Hepatocyte (in vitro differentiated cells): ENCODE measurements at regions not wholly inside any gene's neighbourhood (a gene's known extent, or its start where the extent isn't known, plus 50 kb on each side); places are given as distances from the start of the nearest gene placed in this dataset.

Source experiments
- EZH2 ChIP-seq: fragments of 200-600 bp; sonication (generic); IDR thresholded peaks from 2 replicates; pipeline ENCODE4 v1.6.1; 2016; ENCODE audit warnings: antibody characterized with exemption, mild to moderate bottlenecking, borderline replicate concordance
- EZH2phosphoT487 ChIP-seq: fragments of 200-600 bp; sonication (generic); IDR thresholded peaks from one replicate; pipeline ENCODE4 v1.6.1; 2018; ENCODE audit warnings: antibody characterized with exemption, mild to moderate bottlenecking, low read depth, moderate library complexity; ENCODE audit not compliant: unreplicated experiment, severe bottlenecking

DNA sequence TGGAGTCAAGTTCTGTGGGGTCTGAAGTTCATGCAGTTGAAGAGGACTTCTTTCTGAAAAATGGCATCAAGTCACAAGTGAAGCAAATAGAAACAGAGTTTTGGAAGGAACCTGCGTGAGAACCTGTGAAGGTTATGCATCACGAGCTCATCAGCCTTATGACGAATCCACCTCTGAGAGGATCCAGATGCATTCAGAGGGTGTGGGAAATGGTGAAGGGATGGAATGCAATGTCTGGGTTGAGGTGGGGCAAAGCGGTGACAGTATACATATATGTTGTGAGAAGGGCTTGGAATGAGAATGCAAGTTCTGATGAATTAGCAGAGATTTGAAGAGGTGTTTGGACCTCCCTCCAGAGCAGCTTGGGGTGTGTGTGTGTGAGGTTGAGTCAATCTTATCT is 382.1 kb upstream of the TBL1XR1 start:
- no peak for TF ChIP-seq EZH2
- TF ChIP-seq EZH2phosphoT487, result no peak
